Endothelial cell (in vitro differentiated cells): ENCODE measurements at regions not wholly inside any gene's neighbourhood (a gene's known extent, or its start where the extent isn't known, plus 50 kb on each side); places are given as distances from the start of the nearest gene placed in this dataset.

ENCODE experiments used
- DNase-seq: peaks from one replicate; pipeline ENCODE4 v3.0.0; 2021; ENCODE audit warnings: low spot score
- H3K27ac Mint-ChIP-seq: one replicate; pipeline ENCODE4 v1.8.0; 2021; ENCODE audit warnings: mixed read lengths, inconsistent platforms; ENCODE audit not compliant: unreplicated experiment
- H3K27me3 Mint-ChIP-seq: one replicate; pipeline ENCODE4 v1.8.0; 2021; ENCODE audit warnings: mild to moderate bottlenecking, moderate library complexity, mixed read lengths, inconsistent platforms; ENCODE audit not compliant: unreplicated experiment
- H3K36me3 Mint-ChIP-seq: one replicate; pipeline ENCODE4 v1.8.0; 2021; ENCODE audit warnings: mild to moderate bottlenecking, low read depth, mixed read lengths, inconsistent platforms; ENCODE audit not compliant: unreplicated experiment
- H3K4me1 Mint-ChIP-seq: one replicate; pipeline ENCODE4 v1.8.0; 2021; ENCODE audit warnings: mild to moderate bottlenecking, mixed read lengths, inconsistent platforms; ENCODE audit not compliant: unreplicated experiment
- H3K4me3 Mint-ChIP-seq: one replicate; pipeline ENCODE4 v1.8.0; 2021; ENCODE audit warnings: mild to moderate bottlenecking, mixed read lengths, inconsistent platforms; ENCODE audit not compliant: unreplicated experiment
- H3K9me3 Mint-ChIP-seq: one replicate; pipeline ENCODE4 v1.8.0; 2021; ENCODE audit warnings: mixed read lengths, inconsistent platforms; ENCODE audit not compliant: unreplicated experiment
- CTCF ChIP-seq: fragments of 200-600 bp; sonication (generic); IDR thresholded peaks from one replicate; pipeline ENCODE4 v1.5.0; 2021; ENCODE audit warnings: antibody characterized with exemption; ENCODE audit not compliant: unreplicated experiment

GRCh38 chrX:39931529-39932282 lies 166.1 kb downstream of the BCOR start:
- Mint-ChIP-seq H3K27me3 (no peaks in the 10 kb centered on the region), H3K4me1 (peaks cover 14% of the 10 kb centered on the region), H3K4me3 (no peak overlapping the region), H3K27ac (no peak overlapping the region), H3K36me3 (no peaks in the 10 kb centered on the region), H3K9me3 (no peaks in the 10 kb centered on the region)
- TF ChIP-seq CTCF: no peak
- DNase-seq: no peak

- no peak for TF ChIP-seq CTCF
- Mint-ChIP-seq H3K4me3 (no peak overlapping the region), H3K9me3 (no peaks in the 10 kb centered on the region), H3K27ac (no peak overlapping the region), H3K27me3 (no peaks in the 10 kb centered on the region), H3K36me3 (no peaks in the 10 kb centered on the region), H3K4me1 (peaks cover 8% of the 10 kb centered on the region)
- DNase-seq: no peak
These were observed 162.2 kb downstream of the BCOR start for GRCh38 chrX:39935411-39936064.

GRCh38 chrX:39936886-39937770 lies 160.6 kb downstream of the BCOR start:
- no peaks in the 10 kb centered on the region for H3K27me3 Mint-ChIP-seq
- H3K9me3 Mint-ChIP-seq: no peaks in the 10 kb centered on the region
- no peak overlapping the region for H3K27ac Mint-ChIP-seq
- no peaks in the 10 kb centered on the region for H3K36me3 Mint-ChIP-seq
- no peak for DNase-seq
- no peaks in the 10 kb centered on the region for H3K4me1 Mint-ChIP-seq
- no peak for TF ChIP-seq CTCF
- H3K4me3 Mint-ChIP-seq: no peak overlapping the region

- no peaks in the 10 kb centered on the region for H3K36me3 Mint-ChIP-seq
- no peaks in the 10 kb centered on the region for H3K9me3 Mint-ChIP-seq
- H3K27me3 Mint-ChIP-seq: peaks cover 2% of the 10 kb centered on the region
- TF ChIP-seq CTCF: no peak
- no peaks in the 10 kb centered on the region for H3K4me1 Mint-ChIP-seq
- no peak for DNase-seq
- no peak overlapping the region for H3K4me3 Mint-ChIP-seq
- H3K27ac Mint-ChIP-seq: no peak overlapping the region
These were observed 159.3 kb downstream of the BCOR start for GRCh38 chrX:39938466-39938865.
